SK-N-MC (cell line): ENCODE measurements at regions not wholly inside any gene's neighbourhood (a gene's known extent, or its start where the extent isn't known, plus 50 kb on each side); places are given as distances from the start of the nearest gene placed in this dataset.

Experiments used
- DNase-seq: peaks from one replicate; pipeline ENCODE4 v3.0.0-alpha.2; 2011; ENCODE audit warnings: low read depth, low spot score
- H3K27ac ChIP-seq: fragments of 200-600 bp; sonication (generic); 2 replicates; pipeline ENCODE4 v1.5.1; 2016; ENCODE audit warnings: mixed run types
- H3K36me3 ChIP-seq: fragments of 200-600 bp; sonication (generic); 2 replicates; pipeline ENCODE4 v1.6.1; 2017; ENCODE audit warnings: antibody characterized with exemption, low read length, mixed read lengths; ENCODE audit not compliant: insufficient read depth
- H3K4me3 ChIP-seq: fragments of 200-600 bp; sonication (generic); 2 replicates; pipeline ENCODE4 v1.5.1; 2016
- H3K9ac ChIP-seq: fragments of 200-600 bp; sonication (generic); 2 replicates; pipeline ENCODE4 v1.8.0; 2017; ENCODE audit warnings: mixed run types, mixed read lengths; ENCODE audit not compliant: insufficient read length
- H3K9me3 ChIP-seq: fragments of 200-600 bp; sonication (generic); 2 replicates; pipeline ENCODE4 v1.6.1; 2017; ENCODE audit warnings: low read depth, mild to moderate bottlenecking, antibody characterized with exemption, low read length, moderate library complexity, mixed read lengths
- EZH2 ChIP-seq: fragments of 200-600 bp; sonication (generic); IDR thresholded peaks from one replicate; pipeline ENCODE4 v1.6.1; 2017; ENCODE audit warnings: antibody characterized with exemption
- FOXP2 ChIP-seq: optimal IDR thresholded peaks from 2 replicates; pipeline ENCODE3; 2011; ENCODE audit warnings: mild to moderate bottlenecking, moderate library complexity; ENCODE audit not compliant: insufficient read depth; ENCODE audit errors: extremely low read length, control extremely low read depth
- POLR2AphosphoS5 ChIP-seq: IDR thresholded peaks from 2 replicates; pipeline ENCODE4 v1.6.1; 2012; ENCODE audit warnings: mild to moderate bottlenecking, low read depth, low read length, borderline replicate concordance

GRCh38 chr18:71209944-71210343 is 921.1 kb downstream of the SOCS6 start:
- Histone ChIP-seq H3K27ac (no peak overlapping the region), H3K9me3 (no peaks in the 10 kb centered on the region), H3K9ac (no peak overlapping the region), H3K4me3 (no peak overlapping the region), H3K36me3 (no peaks in the 10 kb centered on the region)
- no peak for DNase-seq
- TF ChIP-seq EZH2: no peak
- TF ChIP-seq FOXP2: no peak
- TF ChIP-seq POLR2AphosphoS5: no peak

- no peak overlapping the region for H3K27ac ChIP-seq
- H3K9me3 ChIP-seq: no peaks in the 10 kb centered on the region
- no peak for TF ChIP-seq FOXP2
- TF ChIP-seq EZH2: no peak
- TF ChIP-seq POLR2AphosphoS5: no peak
- H3K36me3 ChIP-seq: no peaks in the 10 kb centered on the region
- DNase-seq: no peak
- no peak overlapping the region for H3K4me3 ChIP-seq
- no peak overlapping the region for H3K9ac ChIP-seq
These were observed 905.6 kb downstream of the SOCS6 start for GRCh38 chr18:71194438-71194837.

- H3K9me3 ChIP-seq: no peaks in the 10 kb centered on the region
These were observed 900.7 kb downstream of the SOCS6 start for GRCh38 chr18:71189581-71189980.

GRCh38 chr18:71168557-71169145 is 879.8 kb downstream of the SOCS6 start:
- TF ChIP-seq POLR2AphosphoS5: no peak
- TF ChIP-seq FOXP2: no peak
- no peak for TF ChIP-seq EZH2
- Histone ChIP-seq H3K36me3 (no peaks in the 10 kb centered on the region), H3K27ac (no peak overlapping the region), H3K9ac (no peak overlapping the region), H3K4me3 (no peak overlapping the region), H3K9me3 (no peaks in the 10 kb centered on the region)
- DNase-seq: no peak

More at GRCh38 chr18:71189581-71189980, 900.7 kb downstream of the SOCS6 start:
- no peak overlapping the region for H3K9ac ChIP-seq
- no peak overlapping the region for H3K4me3 ChIP-seq
- no peak for DNase-seq
- no peak overlapping the region for H3K27ac ChIP-seq
- TF ChIP-seq POLR2AphosphoS5: no peak
- TF ChIP-seq FOXP2: no peak
- TF ChIP-seq EZH2: no peak
- H3K36me3 ChIP-seq: no peaks in the 10 kb centered on the region

- Histone ChIP-seq H3K36me3 (no peaks in the 10 kb centered on the region), H3K9ac (no peak overlapping the region)
These were observed 847.6 kb downstream of the SOCS6 start for GRCh38 chr18:71136487-71136886.

GRCh38 chr18:71134122-71134521 is 845.3 kb downstream of the SOCS6 start:
- Histone ChIP-seq H3K36me3 (no peaks in the 10 kb centered on the region), H3K9me3 (no peaks in the 10 kb centered on the region)
- no peak for TF ChIP-seq EZH2
- no peak for TF ChIP-seq POLR2AphosphoS5
- TF ChIP-seq FOXP2: no peak

More at GRCh38 chr18:71136487-71136886, 847.6 kb downstream of the SOCS6 start:
- Histone ChIP-seq H3K4me3 (no peak overlapping the region), H3K27ac (no peak overlapping the region), H3K9me3 (no peaks in the 10 kb centered on the region)
- DNase-seq: no peak
- TF ChIP-seq FOXP2 (no peak), POLR2AphosphoS5 (no peak), EZH2 (no peak)

GRCh38 chr18:71131918-71132317 is 843.1 kb downstream of the SOCS6 start:
- Histone ChIP-seq H3K36me3 (no peaks in the 10 kb centered on the region), H3K27ac (no peak overlapping the region), H3K9ac (no peak overlapping the region), H3K4me3 (no peak overlapping the region), H3K9me3 (no peaks in the 10 kb centered on the region)
- DNase-seq: no peak
- TF ChIP-seq FOXP2 (no peak), EZH2 (no peak), POLR2AphosphoS5 (no peak)

More at GRCh38 chr18:71134122-71134521, 845.3 kb downstream of the SOCS6 start:
- H3K9ac ChIP-seq: no peak overlapping the region
- no peak overlapping the region for H3K4me3 ChIP-seq
- no peak overlapping the region for H3K27ac ChIP-seq
- DNase-seq: no peak

- H3K9me3 ChIP-seq: no peaks in the 10 kb centered on the region
- DNase-seq: no peak
- no peak overlapping the region for H3K9ac ChIP-seq
- H3K4me3 ChIP-seq: no peak overlapping the region
- TF ChIP-seq POLR2AphosphoS5 (no peak), FOXP2 (no peak), EZH2 (no peak)
- H3K27ac ChIP-seq: no peak overlapping the region
- no peaks in the 10 kb centered on the region for H3K36me3 ChIP-seq
These were observed 841.5 kb downstream of the SOCS6 start for GRCh38 chr18:71130351-71130750.

- H3K36me3 ChIP-seq: no peaks in the 10 kb centered on the region
- TF ChIP-seq EZH2 (no peak), POLR2AphosphoS5 (no peak), FOXP2 (no peak)
- H3K27ac ChIP-seq: no peak overlapping the region
- H3K9me3 ChIP-seq: no peaks in the 10 kb centered on the region
- no peak overlapping the region for H3K4me3 ChIP-seq
- no peak overlapping the region for H3K9ac ChIP-seq
- no peak for DNase-seq
These were observed 836.7 kb downstream of the SOCS6 start for GRCh38 chr18:71125581-71125980.
